ENCODE measurements at regions not wholly inside any gene's neighbourhood (a gene's known extent, or its start where the extent isn't known, plus 50 kb on each side); places are given as distances from the start of the nearest gene placed in this dataset.
A peak's percentile ranks its signal among the peaks of the same experiment; 100 is the strongest.
"Not testable (repeated sequence)": the region's sequence is repeated elsewhere in the genome, so short reads cannot be mapped to it uniquely, and the experiment has no call there.

GRCh38 chr5:126677121-126677520, 76.4 kb downstream of the PHAX start:
- Mint-ChIP-seq H3K9me3 (no peaks in the 10 kb centered on the region), H3K4me3 (no peak overlapping the region), H3K27ac (no peak overlapping the region), H3K27me3 (no peaks in the 10 kb centered on the region), H3K4me1 (ENCODE audit: low read depth) (peaks cover 5% of the 10 kb centered on the region), H3K36me3 (ENCODE audit: low read depth) (no peaks in the 10 kb centered on the region)
- no peak for DNase-seq

- Mint-ChIP-seq H3K9me3 (no peaks in the 10 kb centered on the region), H3K4me1 (ENCODE audit: low read depth) (peaks cover 25% of the 10 kb centered on the region), H3K27ac (no peak overlapping the region), H3K27me3 (peaks cover 4% of the 10 kb centered on the region), H3K4me3 (no peak overlapping the region), H3K36me3 (ENCODE audit: low read depth) (no peaks in the 10 kb centered on the region)
- no peak for DNase-seq
Observed at GRCh38 chr5:126680191-126680817, 79.6 kb downstream of the PHAX start.

GRCh38 chr5:126681314-126681713, 80.6 kb downstream of the PHAX start:
- H3K36me3 Mint-ChIP-seq (ENCODE audit: low read depth); H3K4me3 Mint-ChIP-seq; H3K9me3 Mint-ChIP-seq; DNase-seq; H3K27me3 Mint-ChIP-seq; H3K27ac Mint-ChIP-seq: not testable (repeated sequence)
- H3K4me1 Mint-ChIP-seq (ENCODE audit: low read depth): peaks cover 25% of the 10 kb centered on the region

GRCh38 chr5:126681970-126682369, 81.2 kb downstream of the PHAX start:
- no peak overlapping the region for H3K27ac Mint-ChIP-seq
- H3K36me3 Mint-ChIP-seq (ENCODE audit: low read depth): no peaks in the 10 kb centered on the region
- H3K27me3 Mint-ChIP-seq: peaks cover 4% of the 10 kb centered on the region
- H3K9me3 Mint-ChIP-seq: no peaks in the 10 kb centered on the region
- no peak for DNase-seq
- H3K4me3 Mint-ChIP-seq: no peak overlapping the region
- H3K4me1 Mint-ChIP-seq (ENCODE audit: low read depth): peaks cover 27% of the 10 kb centered on the region

- no peak for DNase-seq
- no peaks in the 10 kb centered on the region for H3K9me3 Mint-ChIP-seq
- H3K4me3 Mint-ChIP-seq: no peak overlapping the region
- no peaks in the 10 kb centered on the region for H3K36me3 Mint-ChIP-seq (ENCODE audit: low read depth)
- peaks cover 4% of the 10 kb centered on the region for H3K27me3 Mint-ChIP-seq
- H3K27ac Mint-ChIP-seq: no peak overlapping the region
- peaks cover 27% of the 10 kb centered on the region for H3K4me1 Mint-ChIP-seq (ENCODE audit: low read depth)
Observed at GRCh38 chr5:126682856-126683255, 82.1 kb downstream of the PHAX start.

- Mint-ChIP-seq H3K9me3 (no peaks in the 10 kb centered on the region), H3K27ac (no peak overlapping the region), H3K4me1 (ENCODE audit: low read depth) (peaks cover 27% of the 10 kb centered on the region), H3K27me3 (peaks cover 4% of the 10 kb centered on the region), H3K4me3 (no peak overlapping the region), H3K36me3 (ENCODE audit: low read depth) (no peaks in the 10 kb centered on the region)
- DNase-seq: no peak
Observed at GRCh38 chr5:126683912-126684311, 83.2 kb downstream of the PHAX start.

GRCh38 chr5:126684656-126685442, 84.1 kb downstream of the PHAX start:
- Mint-ChIP-seq H3K4me1 (ENCODE audit: low read depth) (peaks cover 32% of the 10 kb centered on the region), H3K4me3 (peak overlapping the region; percentile 41), H3K27ac (peak overlapping the region; percentile 87)
- not testable (repeated sequence) for H3K36me3 Mint-ChIP-seq (ENCODE audit: low read depth); H3K27me3 Mint-ChIP-seq; H3K9me3 Mint-ChIP-seq
- DNase-seq: peak; percentile 74

GRCh38 chr5:126686451-126687126, 85.8 kb downstream of the PHAX start:
- no peaks in the 10 kb centered on the region for H3K9me3 Mint-ChIP-seq
- peaks cover 4% of the 10 kb centered on the region for H3K27me3 Mint-ChIP-seq
- no peaks in the 10 kb centered on the region for H3K36me3 Mint-ChIP-seq (ENCODE audit: low read depth)
- peaks cover 32% of the 10 kb centered on the region for H3K4me1 Mint-ChIP-seq (ENCODE audit: low read depth)
- no peak for DNase-seq
- no peak overlapping the region for H3K4me3 Mint-ChIP-seq
- peak overlapping the region; percentile 35 for H3K27ac Mint-ChIP-seq

- Mint-ChIP-seq H3K27ac (no peak overlapping the region), H3K4me3 (no peak overlapping the region), H3K36me3 (ENCODE audit: low read depth) (no peaks in the 10 kb centered on the region), H3K9me3 (no peaks in the 10 kb centered on the region), H3K4me1 (ENCODE audit: low read depth) (peaks cover 10% of the 10 kb centered on the region), H3K27me3 (no peaks in the 10 kb centered on the region)
- DNase-seq: no peak
Observed at GRCh38 chr5:126692971-126693370, 84.0 kb upstream of the LMNB1 start.

GRCh38 chr5:126693806-126694205, 83.1 kb upstream of the LMNB1 start:
- Mint-ChIP-seq H3K4me3 (no peak overlapping the region), H3K27ac (no peak overlapping the region), H3K9me3 (no peaks in the 10 kb centered on the region), H3K36me3 (ENCODE audit: low read depth) (no peaks in the 10 kb centered on the region), H3K27me3 (no peaks in the 10 kb centered on the region), H3K4me1 (ENCODE audit: low read depth) (peaks cover 10% of the 10 kb centered on the region)
- no peak for DNase-seq

- no peaks in the 10 kb centered on the region for H3K36me3 Mint-ChIP-seq (ENCODE audit: low read depth)
- DNase-seq: no peak
Observed at GRCh38 chr5:126694403-126694802, 82.5 kb upstream of the LMNB1 start.

GRCh38 chr5:126695091-126695490, 81.8 kb upstream of the LMNB1 start:
- Mint-ChIP-seq H3K4me1 (ENCODE audit: low read depth) (peaks cover 7% of the 10 kb centered on the region), H3K4me3 (no peak overlapping the region), H3K9me3 (no peaks in the 10 kb centered on the region), H3K27ac (no peak overlapping the region), H3K36me3 (ENCODE audit: low read depth) (no peaks in the 10 kb centered on the region), H3K27me3 (no peaks in the 10 kb centered on the region)
- DNase-seq: no peak

More at GRCh38 chr5:126694403-126694802, 82.5 kb upstream of the LMNB1 start:
- H3K27ac Mint-ChIP-seq: no peak overlapping the region
- no peak overlapping the region for H3K4me3 Mint-ChIP-seq
- no peaks in the 10 kb centered on the region for H3K9me3 Mint-ChIP-seq
- H3K27me3 Mint-ChIP-seq: no peaks in the 10 kb centered on the region
- H3K4me1 Mint-ChIP-seq (ENCODE audit: low read depth): peaks cover 8% of the 10 kb centered on the region

- Mint-ChIP-seq H3K9me3 (no peaks in the 10 kb centered on the region), H3K27me3 (no peaks in the 10 kb centered on the region), H3K36me3 (ENCODE audit: low read depth) (no peaks in the 10 kb centered on the region), H3K4me1 (ENCODE audit: low read depth) (no peaks in the 10 kb centered on the region), H3K4me3 (no peak overlapping the region), H3K27ac (no peak overlapping the region)
- DNase-seq: no peak
Observed at GRCh38 chr5:126707080-126707479, 69.9 kb upstream of the LMNB1 start.

- no peak overlapping the region for H3K4me3 Mint-ChIP-seq
- peaks cover 2% of the 10 kb centered on the region for H3K4me1 Mint-ChIP-seq (ENCODE audit: low read depth)
- no peaks in the 10 kb centered on the region for H3K36me3 Mint-ChIP-seq (ENCODE audit: low read depth)
- H3K9me3 Mint-ChIP-seq: no peaks in the 10 kb centered on the region
- no peak overlapping the region for H3K27ac Mint-ChIP-seq
- DNase-seq: no peak
- no peaks in the 10 kb centered on the region for H3K27me3 Mint-ChIP-seq
Observed at GRCh38 chr5:126715765-126716164, 61.2 kb upstream of the LMNB1 start.

- Mint-ChIP-seq H3K4me3 (no peak overlapping the region), H3K9me3 (no peaks in the 10 kb centered on the region), H3K4me1 (ENCODE audit: low read depth) (peaks cover 2% of the 10 kb centered on the region), H3K27ac (no peak overlapping the region), H3K36me3 (ENCODE audit: low read depth) (no peaks in the 10 kb centered on the region), H3K27me3 (no peaks in the 10 kb centered on the region)
- DNase-seq: no peak
Observed at GRCh38 chr5:126716861-126717260, 60.1 kb upstream of the LMNB1 start.
